OCI-LY1 (cell line): ENCODE measurements at regions not wholly inside any gene's neighbourhood (a gene's known extent, or its start where the extent isn't known, plus 50 kb on each side); places are given as distances from the start of the nearest gene placed in this dataset.

ENCODE experiments used
- H2AFZ ChIP-seq: fragments of 200-600 bp; sonication (generic), shearing (Covaris generic); 2 replicates; pipeline ENCODE4 v1.6.0; 2014; ENCODE audit warnings: antibody characterized with exemption, mild to moderate bottlenecking, low read length
- H3F3A ChIP-seq: fragments of 200-600 bp; sonication (generic), shearing (Covaris generic); 2 replicates; pipeline ENCODE4 v1.6.0; 2014; ENCODE audit warnings: mild to moderate bottlenecking, antibody characterized with exemption, low read length, moderate library complexity; ENCODE audit not compliant: insufficient read depth
- H3K27ac ChIP-seq: fragments of 200-600 bp; sonication (generic); 2 replicates; pipeline ENCODE4 v1.5.1; 2014; ENCODE audit warnings: low read length, mixed run types, mild to moderate bottlenecking, low read depth; ENCODE audit not compliant: poor library complexity, severe bottlenecking
- H3K27me3 ChIP-seq: fragments of 200-600 bp; sonication (generic); 2 replicates; pipeline ENCODE4 v1.6.0; 2014; ENCODE audit warnings: antibody characterized with exemption, mild to moderate bottlenecking, low read length, moderate library complexity; ENCODE audit not compliant: insufficient read depth
- H3K36me3 ChIP-seq: fragments of 200-600 bp; sonication (generic); 2 replicates; pipeline ENCODE4 v1.6.1; 2014; ENCODE audit warnings: mild to moderate bottlenecking, antibody characterized with exemption, low read length, moderate library complexity, mixed read lengths; ENCODE audit not compliant: insufficient read depth
- H3K4me1 ChIP-seq: fragments of 200-600 bp; sonication (generic); 2 replicates; pipeline ENCODE4 v1.5.1; 2014; ENCODE audit warnings: mild to moderate bottlenecking, low read length, moderate library complexity; ENCODE audit not compliant: insufficient read depth, severe bottlenecking
- H3K4me2 ChIP-seq: fragments of 200-600 bp; sonication (generic), shearing (Covaris generic); 2 replicates; pipeline ENCODE4 v1.6.1; 2014; ENCODE audit warnings: low read length
- H3K4me3 ChIP-seq: fragments of 200-600 bp; sonication (generic); 2 replicates; pipeline ENCODE4 v1.5.1; 2014; ENCODE audit warnings: low read length, low read depth, mild to moderate bottlenecking, mixed read lengths; ENCODE audit not compliant: poor library complexity, severe bottlenecking
- H3K79me2 ChIP-seq: fragments of 200-600 bp; shearing (Covaris generic); 2 replicates; pipeline ENCODE4 v1.6.1; 2016; ENCODE audit warnings: mixed run types, low read length, mixed read lengths; ENCODE audit not compliant: insufficient read depth
- H3K9ac ChIP-seq: fragments of 200-600 bp; sonication (generic), shearing (Covaris generic); 2 replicates; pipeline ENCODE4 v1.6.1; 2014; ENCODE audit warnings: mild to moderate bottlenecking, low read length, mixed read lengths
- H3K9me2 ChIP-seq: fragments of 200-600 bp; sonication (generic), shearing (Covaris generic); 2 replicates; pipeline ENCODE4 v1.6.1; 2014; ENCODE audit warnings: low read depth, mild to moderate bottlenecking, low read length, mixed read lengths
- H3K9me3 ChIP-seq: fragments of 200-600 bp; shearing (Covaris generic); 2 replicates; pipeline ENCODE4 v1.6.1; 2014; ENCODE audit warnings: low read length, mixed read lengths
- H4K20me1 ChIP-seq: fragments of 200-600 bp; sonication (generic), shearing (Covaris generic); 2 replicates; pipeline ENCODE4 v1.6.0; 2016; ENCODE audit warnings: mild to moderate bottlenecking, low read length; ENCODE audit not compliant: insufficient read depth
- EZH2 ChIP-seq: fragments of 200-600 bp; sonication (generic), shearing (Covaris generic); IDR thresholded peaks from 2 replicates; pipeline ENCODE4 v1.8.0; 2017; ENCODE audit warnings: borderline replicate concordance, mixed run types, mild to moderate bottlenecking, antibody characterized with exemption, low read length, moderate library complexity, mixed read lengths
- TF ChIP-seq, protein P1 (sequence below): fragments of 200-600 bp; sonication (generic), shearing (Covaris generic); IDR thresholded peaks from 2 replicates; pipeline ENCODE4 v1.5.1; 2017; ENCODE audit warnings: mild to moderate bottlenecking, antibody characterized with exemption, low read length, moderate library complexity, mixed read lengths

GRCh38 chr2:3982160-3982559 lies 278.8 kb downstream of the DCDC2C start:
- no peaks in the 10 kb centered on the region for H3K9me3 ChIP-seq
- no peaks in the 10 kb centered on the region for H3K27me3 ChIP-seq
- H4K20me1 ChIP-seq: no peaks in the 10 kb centered on the region
- H3K9ac ChIP-seq: no peak overlapping the region
- H3K4me3 ChIP-seq: no peak overlapping the region
- no peak for TF ChIP-seq EZH2
- TF ChIP-seq, protein P1, sequence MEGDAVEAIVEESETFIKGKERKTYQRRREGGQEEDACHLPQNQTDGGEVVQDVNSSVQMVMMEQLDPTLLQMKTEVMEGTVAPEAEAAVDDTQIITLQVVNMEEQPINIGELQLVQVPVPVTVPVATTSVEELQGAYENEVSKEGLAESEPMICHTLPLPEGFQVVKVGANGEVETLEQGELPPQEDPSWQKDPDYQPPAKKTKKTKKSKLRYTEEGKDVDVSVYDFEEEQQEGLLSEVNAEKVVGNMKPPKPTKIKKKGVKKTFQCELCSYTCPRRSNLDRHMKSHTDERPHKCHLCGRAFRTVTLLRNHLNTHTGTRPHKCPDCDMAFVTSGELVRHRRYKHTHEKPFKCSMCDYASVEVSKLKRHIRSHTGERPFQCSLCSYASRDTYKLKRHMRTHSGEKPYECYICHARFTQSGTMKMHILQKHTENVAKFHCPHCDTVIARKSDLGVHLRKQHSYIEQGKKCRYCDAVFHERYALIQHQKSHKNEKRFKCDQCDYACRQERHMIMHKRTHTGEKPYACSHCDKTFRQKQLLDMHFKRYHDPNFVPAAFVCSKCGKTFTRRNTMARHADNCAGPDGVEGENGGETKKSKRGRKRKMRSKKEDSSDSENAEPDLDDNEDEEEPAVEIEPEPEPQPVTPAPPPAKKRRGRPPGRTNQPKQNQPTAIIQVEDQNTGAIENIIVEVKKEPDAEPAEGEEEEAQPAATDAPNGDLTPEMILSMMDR: no peak
- H3K4me1 ChIP-seq: no peaks in the 10 kb centered on the region
- no peak overlapping the region for H2AFZ ChIP-seq
- no peaks in the 10 kb centered on the region for H3K79me2 ChIP-seq
- no peak overlapping the region for H3K4me2 ChIP-seq
- H3K27ac ChIP-seq: no peak overlapping the region
- no peaks in the 10 kb centered on the region for H3K9me2 ChIP-seq
- no peaks in the 10 kb centered on the region for H3F3A ChIP-seq
- no peaks in the 10 kb centered on the region for H3K36me3 ChIP-seq

DNA sequence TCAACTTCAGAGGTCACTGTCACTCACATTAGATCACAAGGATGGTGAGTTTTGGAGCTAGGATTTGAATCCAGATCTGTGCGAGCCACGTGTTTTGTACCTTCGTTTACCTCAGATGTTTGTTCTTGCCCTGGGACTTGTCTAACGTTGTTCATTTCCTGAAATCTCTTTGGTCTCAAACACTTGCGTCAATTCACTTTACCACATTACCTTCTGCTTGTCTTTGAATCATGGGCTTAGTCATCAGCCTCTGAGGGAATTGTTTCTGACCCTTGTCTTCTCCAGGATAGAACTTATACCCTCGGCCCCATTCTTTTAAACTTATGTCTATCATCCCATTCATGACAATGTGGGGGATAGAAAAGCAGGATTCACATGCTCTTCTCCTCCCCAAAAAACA lies 282.7 kb downstream of the DCDC2C start:
- Histone ChIP-seq H3K9me2 (no peaks in the 10 kb centered on the region), H3K9ac (no peak overlapping the region), H3K79me2 (no peaks in the 10 kb centered on the region; the same call in 1 of the 2 replicates), H3K27me3 (no peaks in the 10 kb centered on the region), H3K9me3 (no peaks in the 10 kb centered on the region), H3F3A (no peaks in the 10 kb centered on the region), H3K27ac (no peak overlapping the region), H3K4me1 (no peaks in the 10 kb centered on the region), H2AFZ (no peak overlapping the region), H3K4me2 (no peak overlapping the region), H4K20me1 (no peaks in the 10 kb centered on the region), H3K4me3 (no peak overlapping the region), H3K36me3 (no peaks in the 10 kb centered on the region)
- TF ChIP-seq, protein P1: no peak
- TF ChIP-seq EZH2: no peak

DNA sequence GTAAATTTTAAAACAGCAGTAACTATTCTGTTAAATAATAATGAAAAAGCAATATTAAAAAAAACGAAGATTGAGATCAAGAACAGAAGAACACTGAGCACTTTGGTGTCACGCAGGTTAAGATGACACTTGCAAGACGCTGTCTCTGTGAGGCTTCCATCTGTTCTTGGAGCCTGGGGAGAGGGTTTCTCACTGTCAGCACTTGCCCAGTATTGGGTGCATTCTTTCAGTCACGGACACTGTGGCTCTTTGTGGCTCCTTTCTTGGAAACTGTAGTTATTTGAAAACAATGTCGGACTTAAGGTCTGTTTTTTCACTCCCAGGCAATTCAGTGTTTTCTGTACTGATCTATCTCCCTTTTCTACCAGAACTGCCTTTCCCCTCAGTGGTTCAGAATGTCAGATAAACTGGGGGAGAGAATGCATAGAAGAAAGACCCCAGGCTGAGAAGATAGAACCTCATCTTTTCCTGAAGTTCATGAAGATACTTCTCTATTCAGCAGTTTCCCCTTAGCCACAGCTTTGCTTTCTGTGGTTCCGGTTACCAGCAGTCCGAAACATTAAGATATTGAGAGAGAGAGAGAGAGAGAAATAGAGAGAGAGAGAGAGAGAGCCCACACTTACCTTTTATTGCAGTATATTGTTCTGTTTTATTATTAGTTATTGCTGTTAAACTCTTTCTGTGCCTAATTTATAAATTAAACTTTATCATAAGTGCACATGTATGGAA lies 283.3 kb downstream of the DCDC2C start:
- Histone ChIP-seq H3K4me2 (no peak overlapping the region), H3K27me3 (no peaks in the 10 kb centered on the region), H3K79me2 (no peaks in the 10 kb centered on the region; the same call in 1 of the 2 replicates), H3K4me1 (no peaks in the 10 kb centered on the region), H4K20me1 (no peaks in the 10 kb centered on the region), H3K27ac (no peak overlapping the region), H3K9ac (no peak overlapping the region), H2AFZ (no peak overlapping the region), H3K9me2 (no peaks in the 10 kb centered on the region), H3K4me3 (no peak overlapping the region), H3F3A (no peaks in the 10 kb centered on the region), H3K9me3 (no peaks in the 10 kb centered on the region), H3K36me3 (no peaks in the 10 kb centered on the region)
- TF ChIP-seq, protein P1: no peak
- TF ChIP-seq EZH2: no peak
